ES-I3 (cell line): ENCODE measurements at regions not wholly inside any gene's neighbourhood (a gene's known extent, or its start where the extent isn't known, plus 50 kb on each side); places are given as distances from the start of the nearest gene placed in this dataset.
"Not testable (repeated sequence)": the region's sequence is repeated elsewhere in the genome, so short reads cannot be mapped to it uniquely, and the experiment has no call there.

Experiments used
- H3K36me3 ChIP-seq: 2 replicates; pipeline ENCODE4 v1.6.1; 2013; ENCODE audit warnings: mild to moderate bottlenecking, low read length, control low read depth, moderate library complexity; ENCODE audit not compliant: insufficient read depth
- H3K4me1 ChIP-seq: 2 replicates; pipeline ENCODE4 v1.6.1; 2013; ENCODE audit warnings: mild to moderate bottlenecking, control low read depth, low read length; ENCODE audit not compliant: insufficient read depth
- H3K9ac ChIP-seq: 2 replicates; pipeline ENCODE4 v1.6.1; 2013; ENCODE audit warnings: low read depth, mild to moderate bottlenecking, low read length, moderate library complexity
- H3K9me3 ChIP-seq: 2 replicates; pipeline ENCODE4 v1.6.1; 2013; ENCODE audit warnings: mild to moderate bottlenecking, low read length, moderate library complexity; ENCODE audit not compliant: control insufficient read depth, insufficient read depth

- no peaks in the 10 kb centered on the region for H3K36me3 ChIP-seq
- 0 out of 2 replicates have a peak, but pooled peaks cover 3% of the 10 kb centered on the region for H3K9me3 ChIP-seq
- no peaks in the 10 kb centered on the region for H3K4me1 ChIP-seq
- no peak overlapping the region for H3K9ac ChIP-seq
Observed at GRCh38 chr14:22218728-22219127, 370.3 kb downstream of the DAD1 start.

GRCh38 chr14:22213120-22213519 is 375.9 kb downstream of the DAD1 start:
- Histone ChIP-seq H3K9ac (no peak overlapping the region), H3K9me3 (no peaks in the 10 kb centered on the region), H3K4me1 (no peaks in the 10 kb centered on the region), H3K36me3 (no peaks in the 10 kb centered on the region)

GRCh38 chr14:22210906-22211305 is 378.1 kb downstream of the DAD1 start:
- no peaks in the 10 kb centered on the region for H3K36me3 ChIP-seq
- H3K9me3 ChIP-seq, result no peaks in the 10 kb centered on the region
- no peaks in the 10 kb centered on the region for H3K4me1 ChIP-seq
- no peak overlapping the region for H3K9ac ChIP-seq

GRCh38 chr14:22210026-22210425 is 379.0 kb downstream of the DAD1 start:
- Histone ChIP-seq H3K9me3 (no peaks in the 10 kb centered on the region), H3K4me1 (no peaks in the 10 kb centered on the region), H3K36me3 (no peaks in the 10 kb centered on the region), H3K9ac (no peak overlapping the region)

GRCh38 chr14:22203036-22203435 is 386.0 kb downstream of the DAD1 start:
- Histone ChIP-seq H3K4me1 (no peaks in the 10 kb centered on the region), H3K9ac (no peak overlapping the region), H3K9me3 (no peaks in the 10 kb centered on the region; the same call in 1 of the 2 replicates), H3K36me3 (no peaks in the 10 kb centered on the region)

- H3K9ac ChIP-seq, result no peak overlapping the region
- no peaks in the 10 kb centered on the region for H3K4me1 ChIP-seq
- no peaks in the 10 kb centered on the region for H3K36me3 ChIP-seq
- no peaks in the 10 kb centered on the region; the same call in 1 of the 2 replicates for H3K9me3 ChIP-seq
Observed at GRCh38 chr14:22202313-22202712, 386.7 kb downstream of the DAD1 start.

- H3K36me3 ChIP-seq, result no peaks in the 10 kb centered on the region
- no peak overlapping the region for H3K9ac ChIP-seq
- no peaks in the 10 kb centered on the region; the same call in 1 of the 2 replicates for H3K9me3 ChIP-seq
- H3K4me1 ChIP-seq, result no peaks in the 10 kb centered on the region
Observed at GRCh38 chr14:22200977-22201605, 387.9 kb downstream of the DAD1 start.

GRCh38 chr14:22200131-22200530 is 388.9 kb downstream of the DAD1 start:
- H3K4me1 ChIP-seq, H3K9me3 ChIP-seq, H3K9ac ChIP-seq, H3K36me3 ChIP-seq: not testable (repeated sequence)

GRCh38 chr14:22194664-22195063 is 394.4 kb downstream of the DAD1 start:
- no peak overlapping the region for H3K9ac ChIP-seq
- 0 out of 2 replicates have a peak, but pooled peaks cover 3% of the 10 kb centered on the region for H3K4me1 ChIP-seq
- H3K36me3 ChIP-seq, result no peaks in the 10 kb centered on the region
- no peaks in the 10 kb centered on the region; the same call in 1 of the 2 replicates for H3K9me3 ChIP-seq

- H3K9me3 ChIP-seq, result no peaks in the 10 kb centered on the region
- H3K9ac ChIP-seq, result no peak overlapping the region
- H3K4me1 ChIP-seq, result 0 out of 2 replicates have a peak, but pooled peaks cover 3% of the 10 kb centered on the region
- no peaks in the 10 kb centered on the region for H3K36me3 ChIP-seq
Observed at GRCh38 chr14:22190411-22191191, 398.4 kb downstream of the DAD1 start.

GRCh38 chr14:22189881-22190280 is 399.1 kb downstream of the DAD1 start:
- H3K36me3 ChIP-seq, result no peaks in the 10 kb centered on the region
- no peaks in the 10 kb centered on the region for H3K9me3 ChIP-seq
- no peak overlapping the region for H3K9ac ChIP-seq
- 0 out of 2 replicates have a peak, but pooled peaks cover 3% of the 10 kb centered on the region for H3K4me1 ChIP-seq

GRCh38 chr14:22188318-22188717 is 400.7 kb downstream of the DAD1 start:
- no peaks in the 10 kb centered on the region for H3K36me3 ChIP-seq
- no peaks in the 10 kb centered on the region for H3K9me3 ChIP-seq
- H3K4me1 ChIP-seq, result 0 out of 2 replicates have a peak, but pooled peaks cover 3% of the 10 kb centered on the region
- H3K9ac ChIP-seq, result no peak overlapping the region

GRCh38 chr14:22185789-22186188 is 403.2 kb downstream of the DAD1 start:
- Histone ChIP-seq H3K9ac (no peak overlapping the region), H3K4me1 (0 out of 2 replicates have a peak, but pooled peaks cover 3% of the 10 kb centered on the region), H3K9me3 (no peaks in the 10 kb centered on the region), H3K36me3 (no peaks in the 10 kb centered on the region)

- H3K9ac ChIP-seq, result no peak overlapping the region
- H3K4me1 ChIP-seq, result 0 out of 2 replicates have a peak, but pooled peaks cover 1% of the 10 kb centered on the region
- no peaks in the 10 kb centered on the region for H3K9me3 ChIP-seq
- no peaks in the 10 kb centered on the region for H3K36me3 ChIP-seq
Observed at GRCh38 chr14:22185191-22185590, 403.8 kb downstream of the DAD1 start.

GRCh38 chr14:22184830-22185168 is 404.2 kb downstream of the DAD1 start:
- Histone ChIP-seq H3K4me1 (no peaks in the 10 kb centered on the region), H3K9ac (no peak overlapping the region), H3K9me3 (no peaks in the 10 kb centered on the region)

More at GRCh38 chr14:22184830-22185168, 404.2 kb downstream of the DAD1 start:
- H3K36me3 ChIP-seq, result no peaks in the 10 kb centered on the region
